Sigmoid colon (tissue), 4 donors: ENCODE measurements at regions not wholly inside any gene's neighbourhood (a gene's known extent, or its start where the extent isn't known, plus 50 kb on each side); places are given as distances from the start of the nearest gene placed in this dataset.

Experiments
- CTCF ChIP-seq, 4 experiments: fragments of 450-650 bp in 3 of 4; fragments of 200-600 bp in 1 of 4; IDR thresholded peaks; one replicate each; pipeline ENCODE4 v1.5.1; 2016 to 2019; ENCODE audit warnings: antibody characterized with exemption in 4 of 4, mild to moderate bottlenecking in 3 of 4, moderate library complexity in 2 of 4
- EP300 ChIP-seq, 4 donors: sonication (generic); formaldehyde crosslinking; IDR thresholded peaks; one replicate each; pipeline ENCODE4 v1.6.1; 2017; ENCODE audit warnings: antibody characterized with exemption in 4 of 4
- POLR2A ChIP-seq, 2 donors: fragments of 450-650 bp; IDR thresholded peaks; one replicate each; pipeline ENCODE4 v1.6.1; 2016; ENCODE audit warnings: antibody characterized with exemption in 2 of 2, mild to moderate bottlenecking in 2 of 2, moderate library complexity in 2 of 2
- POLR2AphosphoS5 ChIP-seq, 4 donors: sonication (generic); formaldehyde crosslinking; IDR thresholded peaks; one replicate each; pipeline ENCODE4 v1.6.1; 2017; ENCODE audit warnings: antibody characterized with exemption in 4 of 4

GRCh38 chr16:5789033-5789432, 691.4 kb upstream of the EEF2KMT start:
- TF ChIP-seq CTCF (IDR thresholded peaks at IDR 0.05) (no peak), POLR2AphosphoS5 (IDR thresholded peaks at IDR 0.05) (no peak), EP300 (IDR thresholded peaks at IDR 0.05) (no peak), POLR2A (IDR thresholded peaks at IDR 0.05) (no peak)
